Urinary bladder (tissue), 3 donors: ENCODE measurements at regions not wholly inside any gene's neighbourhood (a gene's known extent, or its start where the extent isn't known, plus 50 kb on each side); places are given as distances from the start of the nearest gene placed in this dataset.
"Not testable (repeated sequence)": the region's sequence is repeated elsewhere in the genome, so short reads cannot be mapped to it uniquely, and the experiment has no call there.

Source experiments
- DNase-seq: peaks from one replicate; pipeline ENCODE4 v3.0.0-alpha.2; 2015; ENCODE audit errors: extremely low spot score
- H3K27ac ChIP-seq: one replicate; pipeline ENCODE4 v1.5.1; 2013; ENCODE audit warnings: low read depth, mild to moderate bottlenecking, moderate library complexity
- H3K36me3 ChIP-seq: one replicate; pipeline ENCODE4 v1.6.1; 2013; ENCODE audit warnings: mild to moderate bottlenecking, moderate library complexity; ENCODE audit not compliant: insufficient read depth
- H3K4me1 ChIP-seq: one replicate; pipeline ENCODE4 v1.6.1; 2013; ENCODE audit warnings: mild to moderate bottlenecking, moderate library complexity; ENCODE audit not compliant: insufficient read depth
- H3K4me3 ChIP-seq: one replicate; pipeline ENCODE4 v1.5.1; 2013; ENCODE audit warnings: low read depth, low read length
- WGBS: extraction: QIAGEN DNeasy Blood & Tissue Kit; methylation state at CpG from one replicate; pipeline ENCODE4 v1.1.7; 2013; 5-methylcytosine and 5-hydroxymethylcytosine counted together
- donor health status: healthy with polysubstance abuse.
- donor health status: healthy.

DNA sequence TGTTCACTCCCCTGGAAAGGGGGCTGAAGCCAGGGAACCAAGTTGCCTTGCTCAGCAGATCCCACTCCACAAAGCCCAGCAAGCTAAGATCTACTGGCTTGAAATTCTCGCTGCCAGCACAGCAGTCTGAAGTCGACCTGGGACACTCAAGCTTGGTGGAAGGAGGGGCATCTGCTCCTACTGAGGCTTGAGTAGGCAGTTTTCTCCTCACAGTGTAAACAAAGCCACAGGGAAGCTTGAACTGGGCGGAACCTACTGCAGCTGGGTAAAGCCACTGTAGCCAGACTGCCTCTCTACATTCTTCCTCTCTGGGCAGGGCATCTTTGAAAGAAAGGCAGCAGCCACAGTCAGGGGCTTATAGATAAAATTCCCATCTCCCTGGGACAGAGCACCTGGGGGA lies 495.0 kb downstream of the USP25 start:
- H3K4me1 ChIP-seq, H3K36me3 ChIP-seq, H3K4me3 ChIP-seq, DNase-seq, H3K27ac ChIP-seq: not testable (repeated sequence)
- WGBS, result 88% methylated on average over 3 of the region's 3 CpGs

DNA sequence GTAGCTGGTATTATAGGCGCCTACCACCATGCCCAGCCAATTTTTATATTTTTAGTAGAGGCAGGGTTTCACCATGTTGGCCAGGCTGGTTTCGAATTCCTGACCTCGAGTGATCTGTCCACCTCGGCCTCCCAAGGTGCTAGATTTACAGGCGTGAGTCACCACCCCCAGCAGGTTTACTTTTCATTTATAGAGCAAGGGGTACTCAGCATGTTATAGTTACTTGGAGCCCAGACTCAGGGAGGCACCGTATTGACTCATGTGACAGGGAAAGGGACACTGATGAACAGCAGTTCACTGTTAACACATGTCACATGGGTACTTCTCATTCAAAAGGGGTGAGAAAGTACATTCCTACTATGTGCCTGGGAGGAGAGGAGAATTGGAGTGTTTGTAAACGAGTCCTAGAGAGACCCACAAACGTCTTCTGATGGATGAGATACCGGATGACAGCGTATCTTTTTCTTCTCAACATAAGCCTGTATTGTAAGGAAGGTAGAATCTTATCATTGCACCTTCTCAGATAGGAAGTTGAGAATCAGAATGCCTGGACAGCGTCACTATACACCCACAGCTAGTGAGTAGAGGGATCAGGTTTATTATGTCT lies 510.0 kb downstream of the USP25 start:
- Histone ChIP-seq H3K4me1 (no peaks in the 10 kb centered on the region), H3K27ac (no peak overlapping the region), H3K4me3 (no peak overlapping the region), H3K36me3 (no peaks in the 10 kb centered on the region)
- 80% methylated on average over 11 of the region's 11 CpGs for WGBS
- no peak for DNase-seq

DNA sequence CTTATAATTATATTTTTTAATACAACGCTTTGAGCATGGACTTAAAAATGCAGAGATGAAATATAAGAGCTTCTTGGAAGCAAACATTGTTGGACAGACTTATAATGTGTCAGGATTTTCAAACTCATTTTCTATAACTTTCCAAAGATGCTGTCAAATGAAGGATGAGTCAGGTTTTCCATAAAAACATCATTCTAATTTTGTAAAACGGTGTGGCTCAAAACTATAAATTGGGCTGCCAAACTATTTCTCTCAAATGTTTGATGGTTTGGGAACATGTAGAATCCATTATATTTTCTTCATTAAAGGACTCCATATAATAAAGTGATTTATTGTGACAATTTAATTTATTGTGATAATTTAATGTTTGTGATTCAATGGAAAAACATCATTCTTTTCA lies 511.2 kb downstream of the USP25 start:
- no peaks in the 10 kb centered on the region for H3K4me1 ChIP-seq
- no peak overlapping the region for H3K27ac ChIP-seq
- 71% methylated on average over 2 of the region's 2 CpGs for WGBS
- no peak overlapping the region for H3K4me3 ChIP-seq
- DNase-seq, result no peak
- H3K36me3 ChIP-seq, result no peaks in the 10 kb centered on the region

DNA sequence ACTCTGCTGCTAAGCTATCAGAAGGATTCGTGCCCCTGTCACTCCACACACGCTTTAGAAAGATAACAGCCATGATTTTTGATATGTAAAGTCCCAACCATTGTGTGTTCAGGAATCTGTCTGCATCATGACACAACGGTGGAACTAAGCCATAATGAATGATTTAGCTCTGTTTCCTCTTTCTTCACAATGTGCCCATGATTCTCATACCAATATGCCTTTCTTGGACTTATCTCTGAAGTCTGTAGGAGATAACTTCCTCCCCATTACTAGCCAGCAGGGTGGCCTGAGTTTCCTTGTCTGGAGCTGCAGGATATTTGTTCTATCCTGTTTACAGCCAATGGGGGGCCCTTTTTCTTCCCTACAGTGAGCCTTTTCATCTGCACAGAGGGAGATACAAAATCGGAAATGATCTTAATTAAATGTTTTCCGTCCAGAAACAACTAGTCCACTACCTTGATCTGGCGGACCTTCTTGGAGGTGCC lies 511.7 kb downstream of the USP25 start:
- 67% methylated on average over 6 of the region's 6 CpGs for WGBS
- H3K4me3 ChIP-seq, result no peak overlapping the region
- H3K27ac ChIP-seq, result no peak overlapping the region
- H3K4me1 ChIP-seq, result no peaks in the 10 kb centered on the region
- no peaks in the 10 kb centered on the region for H3K36me3 ChIP-seq
- no peak for DNase-seq

DNA sequence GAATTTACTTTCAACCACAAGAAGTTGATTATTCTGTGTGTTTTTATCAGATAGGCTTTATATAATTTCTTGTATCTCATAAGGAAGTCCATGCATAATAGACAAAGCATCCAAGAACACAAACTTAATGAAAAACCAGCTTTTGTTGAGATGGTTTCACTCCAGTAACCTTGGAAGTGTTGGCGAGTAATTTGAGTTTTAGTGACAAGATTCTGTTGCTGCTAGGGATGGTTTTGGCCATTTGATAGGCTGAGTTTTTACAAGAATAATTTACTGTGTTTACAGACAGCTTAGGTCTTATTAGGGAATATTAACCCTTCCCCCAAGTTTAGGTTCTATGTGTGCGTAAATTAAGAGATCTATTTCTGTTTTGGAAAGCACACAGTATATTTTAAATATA lies 513.6 kb downstream of the USP25 start:
- 84% methylated on average over 2 of the region's 2 CpGs for WGBS
- H3K36me3 ChIP-seq, result no peaks in the 10 kb centered on the region

DNA sequence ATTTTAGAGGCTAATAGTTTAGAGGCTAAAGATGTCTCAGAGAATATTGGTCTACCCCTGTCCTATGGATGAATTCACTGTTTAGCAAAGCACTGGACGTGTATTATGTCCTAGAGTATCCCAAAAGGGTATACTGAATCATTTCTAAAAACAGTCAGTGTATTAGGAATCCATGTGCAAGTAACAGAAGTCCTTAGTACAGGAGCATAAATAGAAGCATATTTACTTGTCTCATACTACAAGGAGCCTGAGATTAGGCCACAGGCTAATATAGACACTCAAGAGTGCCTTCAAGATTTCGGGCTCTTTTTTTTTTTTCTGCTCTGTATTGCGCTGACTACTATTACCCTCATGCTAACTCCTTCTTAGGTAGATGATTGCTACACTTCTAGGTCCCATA lies 518.9 kb downstream of the USP25 start:
- Histone ChIP-seq H3K36me3 (no peaks in the 10 kb centered on the region), H3K4me1 (no peaks in the 10 kb centered on the region), H3K27ac (no peak overlapping the region), H3K4me3 (no peak overlapping the region)
- WGBS, result 94% methylated on average over 3 of the region's 3 CpGs
- DNase-seq, result no peak

More for the DNA sequence above, 513.6 kb downstream of the USP25 start:
- Histone ChIP-seq H3K4me3 (no peak overlapping the region), H3K27ac (no peak overlapping the region), H3K4me1 (no peaks in the 10 kb centered on the region)
- no peak for DNase-seq

DNA sequence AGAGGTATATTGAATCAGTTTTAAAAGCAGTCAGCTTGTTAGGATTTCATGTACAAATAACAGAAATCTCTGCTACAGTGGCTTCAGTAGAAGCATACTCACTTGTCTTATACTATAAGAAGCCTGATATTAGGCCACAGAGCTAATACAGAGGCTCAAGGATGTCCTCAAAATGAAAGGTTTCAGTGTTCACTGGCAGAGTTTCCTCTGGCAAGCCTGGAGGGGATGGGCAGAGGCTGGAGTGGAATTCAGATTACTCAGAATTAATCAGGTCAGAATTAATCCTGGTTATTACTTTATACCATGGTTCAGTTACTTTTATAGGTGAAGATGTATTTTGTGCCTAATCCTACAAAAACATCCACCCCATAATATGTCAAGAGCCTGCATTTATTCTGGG lies 520.5 kb downstream of the USP25 start:
- Histone ChIP-seq H3K36me3 (no peaks in the 10 kb centered on the region), H3K4me3 (no peak overlapping the region), H3K4me1 (no peaks in the 10 kb centered on the region), H3K27ac (no peak overlapping the region)
- DNase-seq, result no peak

DNA sequence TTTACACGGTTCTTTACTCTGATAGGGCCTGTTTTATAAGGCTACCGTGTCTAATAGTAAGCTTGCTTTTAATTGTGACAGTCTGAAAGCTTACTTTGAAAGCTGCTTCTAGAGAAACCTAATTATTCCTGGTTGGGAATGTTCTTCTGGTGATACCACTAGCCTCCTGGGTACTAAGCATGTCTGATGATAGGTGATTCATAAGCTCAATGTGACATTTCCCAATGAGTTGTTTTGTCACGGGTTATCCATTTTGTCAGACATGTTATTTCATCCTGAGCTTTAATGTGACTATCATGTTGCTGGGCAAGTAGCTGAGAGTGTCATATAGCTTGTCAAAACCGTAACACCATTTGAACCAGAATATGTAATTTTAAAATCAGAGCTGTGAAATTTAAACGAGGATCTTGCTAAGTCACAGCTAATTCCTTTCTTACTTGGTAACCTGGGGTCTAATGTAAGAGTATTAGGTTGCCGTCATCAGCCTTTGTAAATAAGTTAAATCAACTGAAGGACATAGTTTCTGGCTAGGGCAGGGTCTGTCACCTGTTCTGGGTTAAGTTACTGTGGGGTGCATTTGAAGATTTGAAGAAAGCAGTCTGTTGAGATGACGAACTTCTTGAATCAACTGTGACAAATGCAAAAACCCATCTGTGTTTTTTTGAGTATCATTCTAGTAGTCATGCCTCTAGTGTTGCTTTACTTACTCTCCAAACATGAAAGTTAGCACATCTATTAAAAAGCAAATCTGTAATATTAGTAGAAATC lies 529.2 kb downstream of the USP25 start:
- Histone ChIP-seq H3K4me1 (no peaks in the 10 kb centered on the region), H3K4me3 (no peak overlapping the region), H3K27ac (no peak overlapping the region), H3K36me3 (no peaks in the 10 kb centered on the region)
- 91% methylated on average over 7 of the region's 7 CpGs for WGBS
- no peak for DNase-seq

DNA sequence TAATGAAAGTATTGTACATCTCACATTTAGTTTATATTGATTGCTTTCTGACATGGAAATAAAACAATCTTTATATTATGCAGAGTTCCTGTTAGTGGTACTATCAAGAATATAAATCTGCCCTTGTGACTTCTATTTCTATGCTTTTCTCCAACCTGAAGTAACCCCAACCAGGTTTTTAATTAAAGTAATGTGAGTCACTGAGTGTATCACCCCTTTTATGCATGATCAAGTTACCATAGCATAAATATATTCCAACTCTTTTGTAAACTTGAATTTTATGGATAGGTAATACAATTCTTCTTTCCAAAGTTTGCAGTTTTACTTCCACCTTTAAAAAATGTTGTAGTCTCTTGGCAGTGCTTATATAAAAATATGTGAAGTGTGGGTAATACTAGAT lies 532.3 kb downstream of the USP25 start:
- no peaks in the 10 kb centered on the region for H3K4me1 ChIP-seq
- no peak overlapping the region for H3K4me3 ChIP-seq
- H3K27ac ChIP-seq, result no peak overlapping the region
- H3K36me3 ChIP-seq, result no peaks in the 10 kb centered on the region
- DNase-seq, result no peak

DNA sequence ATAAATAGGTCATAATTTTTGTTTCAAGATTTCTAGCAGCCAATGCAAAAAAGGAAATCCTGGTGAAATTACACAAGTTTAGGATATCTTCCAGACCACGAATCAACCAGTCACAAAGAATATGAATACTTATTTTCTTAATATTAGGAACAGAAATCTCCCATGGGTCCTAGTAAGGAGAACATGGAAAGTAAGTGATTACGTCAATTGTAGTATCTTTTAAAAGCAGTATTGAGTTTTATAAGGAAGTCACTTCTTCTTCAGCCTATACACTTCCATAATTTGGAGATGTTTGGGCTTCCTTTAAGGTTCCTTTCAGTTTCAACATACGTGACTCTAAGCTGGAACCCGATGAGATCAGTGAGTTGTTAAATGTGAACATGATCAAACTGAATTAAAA lies 534.5 kb downstream of the USP25 start:
- 64% methylated on average over 4 of the region's 4 CpGs for WGBS
- Histone ChIP-seq H3K4me3 (no peak overlapping the region), H3K36me3 (no peaks in the 10 kb centered on the region), H3K4me1 (no peaks in the 10 kb centered on the region), H3K27ac (no peak overlapping the region)
- DNase-seq, result no peak

DNA sequence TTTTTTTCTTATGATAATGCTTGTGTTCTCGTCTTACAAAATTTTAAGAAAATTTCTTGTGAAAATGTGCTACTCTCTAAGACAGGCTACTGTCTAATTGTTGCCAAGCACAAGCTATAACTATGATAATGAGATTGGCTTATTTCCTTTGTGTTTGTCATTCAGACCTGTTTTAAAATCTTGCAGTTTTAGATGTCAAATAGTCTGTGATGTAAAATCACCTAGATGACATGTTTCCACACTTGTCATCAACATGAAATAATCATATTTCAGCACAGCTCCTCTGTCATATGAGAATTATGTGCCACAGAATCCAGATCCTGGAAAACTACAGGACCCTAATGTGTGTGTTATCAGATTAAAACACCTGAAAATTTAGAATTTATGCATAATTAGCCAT lies 539.7 kb downstream of the USP25 start:
- Histone ChIP-seq H3K4me3 (no peak overlapping the region), H3K36me3 (no peaks in the 10 kb centered on the region), H3K27ac (no peak overlapping the region), H3K4me1 (no peaks in the 10 kb centered on the region)
- WGBS, result 96% methylated on average over 1 of the region's 1 CpG
- DNase-seq, result no peak

DNA sequence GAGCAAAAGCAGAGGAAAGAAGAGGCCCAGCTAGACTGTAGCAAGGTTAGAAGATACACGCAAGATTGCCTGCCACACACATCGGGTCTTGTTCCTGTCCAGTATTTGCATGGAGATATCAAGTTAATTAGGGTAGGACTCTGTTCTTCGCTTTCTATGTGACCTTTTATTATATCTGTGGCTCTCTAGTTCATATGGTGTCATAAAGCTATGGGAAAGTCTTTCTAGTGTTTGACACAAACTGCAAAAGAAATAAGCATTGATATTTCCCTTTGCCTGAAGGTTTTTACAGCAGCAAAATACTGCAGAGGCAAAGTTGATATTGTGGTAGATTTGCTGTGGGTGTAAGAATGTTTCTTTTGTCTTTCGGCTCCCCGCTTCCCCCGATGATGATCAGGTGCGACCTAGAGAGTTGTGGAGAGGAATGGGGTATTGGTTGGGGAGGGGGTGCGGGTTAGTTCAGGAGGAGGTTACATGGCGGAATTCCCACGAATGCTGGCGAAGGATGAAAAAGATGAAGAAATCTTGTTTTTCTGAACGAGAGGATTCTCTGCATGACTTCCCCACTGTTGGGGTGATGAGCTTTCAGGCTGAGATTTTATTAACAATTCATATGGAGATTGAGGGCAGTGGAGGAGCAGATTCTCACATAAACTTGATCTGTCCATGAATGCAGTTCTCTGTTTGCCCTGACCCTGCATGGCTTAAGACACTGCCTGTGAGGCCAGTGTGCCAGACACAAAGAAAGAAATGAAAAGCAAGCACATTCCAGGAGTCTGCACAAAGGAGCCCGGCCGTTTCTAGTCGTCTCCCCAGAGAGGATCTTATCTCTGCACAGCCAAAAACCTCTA lies 550.2 kb downstream of the USP25 start:
- Histone ChIP-seq H3K4me3 (no peak overlapping the region), H3K27ac (peak overlapping the region; percentile 38), H3K4me1 (no peaks in the 10 kb centered on the region), H3K36me3 (no peaks in the 10 kb centered on the region)
- DNase-seq, result peak; percentile 73
- WGBS, result 31% methylated on average over 15 of the region's 15 CpGs

DNA sequence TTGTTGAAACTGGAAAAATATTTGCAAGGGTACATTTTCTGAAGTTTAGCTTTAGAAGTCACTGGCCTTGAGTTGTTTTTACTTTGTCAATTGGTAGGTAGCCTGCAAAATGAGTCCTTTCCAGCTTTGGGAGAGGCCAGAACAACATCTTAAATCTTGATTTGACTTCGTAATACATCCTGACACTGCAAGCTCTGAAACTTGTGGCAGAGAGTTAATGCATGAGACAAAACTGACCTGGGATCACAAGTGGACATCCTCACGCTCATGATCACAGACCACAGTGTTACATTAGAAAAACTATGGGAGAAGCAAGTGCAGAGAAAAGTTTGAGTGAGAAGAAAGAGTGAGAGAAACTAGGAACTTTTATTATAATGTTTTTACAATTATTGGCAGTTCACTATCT lies 550.9 kb downstream of the USP25 start:
- Histone ChIP-seq H3K4me1 (no peaks in the 10 kb centered on the region), H3K4me3 (no peak overlapping the region), H3K27ac (peak overlapping the region; percentile 38), H3K36me3 (no peaks in the 10 kb centered on the region)
- DNase-seq, result no peak
- 31% methylated on average over 2 of the region's 2 CpGs for WGBS

DNA sequence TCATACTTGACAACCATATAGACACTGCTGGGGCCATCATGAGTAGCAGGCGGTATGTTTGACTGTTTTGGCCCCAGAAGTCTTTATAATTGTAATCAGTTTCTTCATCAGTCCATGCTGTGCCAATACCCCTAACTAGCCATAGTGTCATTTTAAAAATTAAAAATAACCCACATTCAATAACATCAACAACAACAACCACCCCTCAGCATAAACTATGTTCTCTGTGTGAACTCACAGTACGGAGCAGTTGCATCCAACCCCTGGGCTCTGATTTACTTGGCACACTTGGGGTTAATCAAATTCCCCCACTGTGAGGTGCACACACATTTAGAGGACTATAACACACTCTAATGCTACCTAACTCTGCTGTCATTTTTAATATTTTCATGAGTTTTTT lies 553.7 kb downstream of the USP25 start:
- no peak for DNase-seq
- 99% methylated on average over 2 of the region's 2 CpGs for WGBS
- Histone ChIP-seq H3K4me1 (no peaks in the 10 kb centered on the region), H3K27ac (no peak overlapping the region), H3K36me3 (no peaks in the 10 kb centered on the region), H3K4me3 (no peak overlapping the region)
